Sigmoid colon (tissue), 4 donors: ENCODE measurements at regions not wholly inside any gene's neighbourhood (a gene's known extent, or its start where the extent isn't known, plus 50 kb on each side); places are given as distances from the start of the nearest gene placed in this dataset.
"Not testable (repeated sequence)": the region's sequence is repeated elsewhere in the genome, so short reads cannot be mapped to it uniquely, and the experiment has no call there.

Source experiments
- EP300 ChIP-seq, 4 donors: sonication (generic); formaldehyde crosslinking; IDR thresholded peaks; one replicate each; pipeline ENCODE4 v1.6.1; 2017; ENCODE audit warnings: antibody characterized with exemption in 4 of 4
- TF ChIP-seq, protein P1 (sequence below), 4 experiments: fragments of 450-650 bp in 3 of 4; fragments of 200-600 bp in 1 of 4; IDR thresholded peaks; one replicate each; pipeline ENCODE4 v1.5.1; 2016 to 2019; ENCODE audit warnings: antibody characterized with exemption in 4 of 4, mild to moderate bottlenecking in 3 of 4, moderate library complexity in 2 of 4

DNA sequence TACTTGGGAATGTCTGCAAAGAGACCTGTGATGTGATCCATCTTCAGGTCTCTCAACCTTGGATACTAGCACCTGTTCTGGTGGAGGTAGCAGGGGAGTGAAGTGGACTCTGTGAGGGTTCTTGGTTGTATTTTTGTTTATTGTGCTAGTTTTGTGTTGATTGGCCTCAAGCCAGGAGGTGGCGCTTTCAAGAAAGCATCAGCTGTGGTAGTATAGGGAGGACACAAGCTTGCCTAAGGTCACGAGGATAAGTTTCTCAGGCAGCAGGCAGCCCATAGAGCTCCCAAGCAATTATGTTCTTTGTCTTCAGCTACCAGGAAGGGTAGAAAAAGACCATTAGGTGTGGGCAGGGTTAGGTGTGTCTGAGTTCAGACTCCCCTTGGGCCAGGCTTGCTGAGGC is 289.9 kb upstream of the TGIF2LX start:
- TF ChIP-seq EP300 (IDR thresholded peaks at IDR 0.05): not testable (repeated sequence)
- TF ChIP-seq, protein P1, sequence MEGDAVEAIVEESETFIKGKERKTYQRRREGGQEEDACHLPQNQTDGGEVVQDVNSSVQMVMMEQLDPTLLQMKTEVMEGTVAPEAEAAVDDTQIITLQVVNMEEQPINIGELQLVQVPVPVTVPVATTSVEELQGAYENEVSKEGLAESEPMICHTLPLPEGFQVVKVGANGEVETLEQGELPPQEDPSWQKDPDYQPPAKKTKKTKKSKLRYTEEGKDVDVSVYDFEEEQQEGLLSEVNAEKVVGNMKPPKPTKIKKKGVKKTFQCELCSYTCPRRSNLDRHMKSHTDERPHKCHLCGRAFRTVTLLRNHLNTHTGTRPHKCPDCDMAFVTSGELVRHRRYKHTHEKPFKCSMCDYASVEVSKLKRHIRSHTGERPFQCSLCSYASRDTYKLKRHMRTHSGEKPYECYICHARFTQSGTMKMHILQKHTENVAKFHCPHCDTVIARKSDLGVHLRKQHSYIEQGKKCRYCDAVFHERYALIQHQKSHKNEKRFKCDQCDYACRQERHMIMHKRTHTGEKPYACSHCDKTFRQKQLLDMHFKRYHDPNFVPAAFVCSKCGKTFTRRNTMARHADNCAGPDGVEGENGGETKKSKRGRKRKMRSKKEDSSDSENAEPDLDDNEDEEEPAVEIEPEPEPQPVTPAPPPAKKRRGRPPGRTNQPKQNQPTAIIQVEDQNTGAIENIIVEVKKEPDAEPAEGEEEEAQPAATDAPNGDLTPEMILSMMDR (IDR thresholded peaks at IDR 0.05): not testable (repeated sequence)
